Small intestine (tissue), 7 donors: ENCODE measurements at regions not wholly inside any gene's neighbourhood (a gene's known extent, or its start where the extent isn't known, plus 50 kb on each side); places are given as distances from the start of the nearest gene placed in this dataset.
A peak's percentile ranks its signal among the peaks of the same experiment; 100 is the strongest.

Source experiments
- DNase-seq, 2 donors: peaks; one replicate each; pipeline versions ENCODE4 v3.0.0 to v3.0.0-alpha.2; 2013
- FAIRE-seq: peaks from 2 replicates; lab custom pipeline; 2012; peaks lifted over from hg19 to GRCh38; lab: Jason Lieb, UNC
- H3K27ac ChIP-seq, 3 donors: one replicate each; pipeline ENCODE4 v1.5.1; 2013; ENCODE audit warnings: low read length in 2 of 3, mild to moderate bottlenecking in 2 of 3, control low read depth in 1 of 3, inconsistent platforms in 1 of 3, low read depth in 1 of 3, moderate library complexity in 1 of 3
- H3K27me3 ChIP-seq, 3 donors: one replicate each; pipeline ENCODE4 v1.6.1; 2013; ENCODE audit warnings: low read length in 3 of 3, inconsistent platforms in 1 of 3; ENCODE audit not compliant: control insufficient read depth in 3 of 3, insufficient read depth in 3 of 3
- H3K36me3 ChIP-seq, 3 donors: one replicate each; pipeline ENCODE4 v1.6.1; 2013; ENCODE audit warnings: low read length in 3 of 3, inconsistent platforms in 1 of 3, low read depth in 1 of 3, mild to moderate bottlenecking in 1 of 3, moderate library complexity in 1 of 3; ENCODE audit not compliant: control insufficient read depth in 3 of 3, insufficient read depth in 2 of 3
- H3K4me1 ChIP-seq, 3 donors: one replicate each; pipeline ENCODE4 v1.6.1; 2013; ENCODE audit warnings: low read length in 2 of 3, inconsistent platforms in 1 of 3, low read depth in 1 of 3, mild to moderate bottlenecking in 1 of 3, moderate library complexity in 1 of 3; ENCODE audit not compliant: control insufficient read depth in 3 of 3, insufficient read depth in 2 of 3
- H3K4me3 ChIP-seq, 3 donors: one replicate each; pipeline ENCODE4 v1.5.1; 2013; ENCODE audit warnings: low read length in 3 of 3, control low read depth in 1 of 3, inconsistent platforms in 1 of 3, low read depth in 1 of 3, mild to moderate bottlenecking in 1 of 3, moderate library complexity in 1 of 3
- H3K9me3 ChIP-seq, 2 donors: one replicate each; pipeline ENCODE4 v1.6.1; 2013; ENCODE audit warnings: low read depth in 1 of 2, low read length in 1 of 2; ENCODE audit not compliant: control insufficient read depth in 2 of 2, insufficient read depth in 1 of 2
- WGBS, 3 donors: extraction: QIAGEN DNeasy Blood & Tissue Kit; methylation state at CpG; one replicate each; pipeline ENCODE4 v1.1.7; 2013; 5-methylcytosine and 5-hydroxymethylcytosine counted together
- donor health status: healthy with polysubstance abuse.
- donor health status: control.
- donor health status: control.
- donor health status: Bipolar disorder and iron deficiency.
- donor health status: healthy.

DNA sequence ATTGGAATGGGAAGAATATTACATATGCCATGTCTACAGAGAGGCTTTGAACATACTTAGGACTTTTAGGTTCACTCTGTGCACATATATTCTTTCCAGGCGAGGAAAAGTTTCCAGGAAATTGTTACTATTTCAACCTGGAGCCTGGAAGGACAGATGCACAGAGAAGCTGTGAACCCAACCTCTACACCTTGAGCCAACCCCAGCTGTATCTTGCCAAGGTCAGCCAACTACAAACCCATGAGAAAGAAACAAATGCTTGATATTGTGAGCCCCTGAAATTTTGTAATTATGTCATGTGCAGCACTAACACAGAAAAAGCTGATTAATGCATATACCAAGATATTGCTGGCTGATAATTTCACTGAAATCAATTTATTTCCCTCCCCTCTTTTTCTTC lies 404.9 kb downstream of the GLRX3 start:
- Histone ChIP-seq H3K9me3 (no peaks in the 10 kb centered on the region), H3K4me3 (no peak overlapping the region), H3K36me3 (no peaks in the 10 kb centered on the region), H3K4me1 (no peaks in the 10 kb centered on the region), H3K27me3 (peaks cover 0 to 2% (median 0%) of the 10 kb centered on the region in 3 donors), H3K27ac (no peak overlapping the region)
- WGBS, 3 donors = 67 to 89% (median 71%) methylated on average over 1 of the region's 1 CpG
- no peak for DNase-seq
- FAIRE-seq = no peak

DNA sequence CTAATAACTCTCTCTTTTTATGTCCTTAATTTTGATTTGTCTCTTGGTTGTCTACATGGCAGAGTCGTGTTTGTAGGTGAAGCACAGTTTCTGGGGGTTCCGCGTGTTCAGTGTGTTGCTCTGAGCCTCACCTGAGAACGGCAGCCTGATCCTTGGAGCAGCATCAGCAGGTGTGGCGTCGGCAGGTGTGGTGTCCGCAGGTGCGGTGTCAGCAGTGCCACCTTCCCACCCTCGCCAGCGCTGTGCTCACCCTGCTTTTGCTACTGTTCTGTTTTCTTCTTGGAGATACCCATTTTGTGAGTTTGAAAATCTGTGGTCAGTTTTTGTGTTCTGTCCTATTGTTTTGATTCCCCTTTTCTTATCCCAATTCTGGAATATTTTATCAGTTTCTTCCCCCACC lies 406.6 kb downstream of the GLRX3 start:
- FAIRE-seq (no peak), DNase-seq (no peak)
- H3K27ac ChIP-seq = no peak overlapping the region
- H3K9me3 ChIP-seq = no peaks in the 10 kb centered on the region
- H3K36me3 ChIP-seq = no peaks in the 10 kb centered on the region
- H3K4me1 ChIP-seq = no peaks in the 10 kb centered on the region
- 64 to 85% (median 68%) methylated on average over 10 of the region's 10 CpGs for WGBS, 3 donors
- H3K27me3 ChIP-seq = peaks cover 0 to 2% (median 0%) of the 10 kb centered on the region in 3 donors
- no peak overlapping the region for H3K4me3 ChIP-seq

DNA sequence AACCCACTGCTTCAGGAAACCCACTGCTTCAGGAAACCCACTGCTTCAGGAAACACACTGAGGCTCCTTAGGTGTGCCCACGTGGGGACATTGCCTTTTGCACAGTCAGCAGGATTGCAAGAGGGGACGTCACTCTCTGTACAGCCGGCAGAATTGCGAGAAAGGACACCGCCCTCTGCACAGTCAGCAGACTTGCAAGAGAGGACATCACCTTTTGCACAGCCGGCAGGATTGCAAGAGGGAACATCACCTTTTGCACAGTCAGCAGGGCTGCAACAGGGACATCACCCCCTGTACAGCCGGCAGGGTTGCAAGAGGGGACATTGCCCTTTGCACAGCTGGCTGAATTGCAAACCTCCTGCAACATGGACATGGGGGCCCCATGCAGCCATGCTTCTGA lies 407.6 kb downstream of the GLRX3 start:
- H3K4me1 ChIP-seq = no peaks in the 10 kb centered on the region
- H3K27me3 ChIP-seq = peaks cover 0 to 2% (median 0%) of the 10 kb centered on the region in 3 donors
- DNase-seq (peak in 1 of 2 donors; percentile 51), FAIRE-seq (no peak)
- WGBS, 3 donors = 51 to 70% (median 62%) methylated on average over 7 of the region's 7 CpGs
- no peaks in the 10 kb centered on the region for H3K36me3 ChIP-seq
- no peak overlapping the region for H3K27ac ChIP-seq
- H3K4me3 ChIP-seq = no peak overlapping the region
- no peaks in the 10 kb centered on the region for H3K9me3 ChIP-seq

DNA sequence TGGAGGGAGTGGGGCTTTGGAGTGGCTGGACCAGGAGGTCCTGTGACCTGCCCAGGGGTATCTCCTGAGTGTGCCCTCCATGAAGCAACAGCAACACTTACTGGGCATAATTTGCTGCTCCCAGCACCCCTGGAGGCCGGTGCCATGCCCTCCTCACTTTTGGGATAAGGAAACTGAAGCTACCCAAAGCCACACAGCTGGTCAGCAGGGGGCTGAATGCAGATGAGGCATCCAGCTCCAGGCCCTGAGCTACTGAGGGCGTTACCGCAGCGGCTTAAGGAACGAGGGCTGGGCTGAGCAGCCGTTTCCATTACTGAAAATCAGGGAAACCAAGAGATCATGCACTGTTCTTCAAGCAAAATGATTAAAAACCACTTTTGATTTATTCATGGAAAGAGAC lies 408.9 kb downstream of the GLRX3 start:
- no peak overlapping the region for H3K4me3 ChIP-seq
- no peaks in the 10 kb centered on the region for H3K4me1 ChIP-seq
- H3K27me3 ChIP-seq = peaks cover 0 to 2% (median 0%) of the 10 kb centered on the region in 3 donors
- DNase-seq (no peak), FAIRE-seq (no peak)
- H3K36me3 ChIP-seq = no peaks in the 10 kb centered on the region
- H3K9me3 ChIP-seq = no peaks in the 10 kb centered on the region
- no peak overlapping the region for H3K27ac ChIP-seq
- 33 to 44% (median 34%) methylated on average over 6 of the region's 6 CpGs for WGBS, 3 donors

DNA sequence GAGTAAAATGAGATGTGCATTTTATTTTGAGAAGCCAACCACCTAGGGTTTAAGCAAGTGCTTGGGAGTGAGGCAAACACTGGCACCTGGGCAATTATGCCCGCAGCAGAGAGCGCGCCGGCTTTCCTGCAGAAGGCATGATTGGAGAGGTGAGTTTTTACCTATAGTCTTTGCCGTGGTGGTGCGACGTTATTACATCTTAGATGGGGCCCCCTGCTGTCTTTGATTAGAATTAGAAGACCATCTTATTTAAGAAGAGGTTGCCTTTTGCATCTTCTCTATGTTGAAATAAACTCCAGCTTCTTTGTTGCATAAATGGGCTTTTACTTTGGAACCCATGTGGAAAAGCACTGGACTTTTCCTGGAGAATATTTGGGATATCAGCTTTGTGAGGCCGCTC lies 409.5 kb downstream of the GLRX3 start:
- no peak for DNase-seq
- H3K27me3 ChIP-seq = peaks cover 0 to 2% (median 0%) of the 10 kb centered on the region in 3 donors
- H3K4me1 ChIP-seq = no peaks in the 10 kb centered on the region
- H3K9me3 ChIP-seq = no peaks in the 10 kb centered on the region
- H3K4me3 ChIP-seq = no peak overlapping the region
- H3K36me3 ChIP-seq = no peaks in the 10 kb centered on the region
- FAIRE-seq = no peak
- no peak overlapping the region for H3K27ac ChIP-seq
- 53 to 61% (median 54%) methylated on average over 8 of the region's 8 CpGs for WGBS, 3 donors

DNA sequence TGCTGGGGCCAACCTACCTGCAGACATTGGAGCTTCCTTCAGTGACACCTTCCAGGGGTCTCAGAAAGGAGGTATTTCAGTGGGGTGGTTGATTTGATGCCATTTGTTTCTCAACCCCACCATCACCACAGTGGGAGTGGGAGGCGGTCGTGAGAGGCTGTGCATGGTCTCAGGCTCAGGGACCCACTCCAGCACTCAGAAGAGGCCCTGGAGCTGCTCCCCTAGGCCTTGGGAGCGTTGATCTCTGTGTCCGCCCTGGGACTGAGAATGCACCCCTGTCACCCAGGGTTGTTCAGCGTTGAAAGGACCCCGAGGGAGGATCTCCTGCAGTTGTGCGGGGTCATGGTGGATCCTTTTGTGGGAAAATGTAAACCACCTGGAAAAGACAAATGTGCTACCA lies 410.6 kb downstream of the GLRX3 start:
- H3K36me3 ChIP-seq = no peaks in the 10 kb centered on the region
- H3K9me3 ChIP-seq = no peaks in the 10 kb centered on the region
- H3K4me3 ChIP-seq = no peak overlapping the region
- no peak overlapping the region for H3K27ac ChIP-seq
- FAIRE-seq = no peak
- WGBS, 3 donors = 75 to 80% (median 75%) methylated on average over 7 of the region's 7 CpGs
- no peaks in the 10 kb centered on the region for H3K4me1 ChIP-seq
- DNase-seq = no peak
- H3K27me3 ChIP-seq = peaks cover 0 to 2% (median 0%) of the 10 kb centered on the region in 3 donors

DNA sequence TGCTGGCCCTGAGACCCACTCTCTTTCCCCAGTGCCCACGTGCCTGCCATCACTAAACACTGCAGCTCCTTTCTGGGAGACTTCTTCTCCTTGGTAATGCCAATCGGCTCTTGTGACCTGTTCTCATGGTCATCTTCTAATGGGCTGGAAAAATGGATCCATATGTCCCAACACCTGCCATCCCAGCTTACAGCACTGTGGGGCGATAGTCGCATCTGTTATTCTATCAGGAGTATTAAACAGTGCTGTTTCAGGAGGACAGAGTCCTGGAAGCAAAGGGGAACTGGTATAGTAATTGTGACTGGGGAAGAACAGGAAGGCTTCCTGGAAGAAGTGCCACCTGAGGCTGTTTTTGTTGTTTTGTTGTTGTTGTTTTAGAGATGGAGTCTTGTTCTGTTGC lies 411.2 kb downstream of the GLRX3 start:
- Histone ChIP-seq H3K9me3 (no peaks in the 10 kb centered on the region), H3K4me3 (no peak overlapping the region), H3K4me1 (no peaks in the 10 kb centered on the region), H3K27me3 (peaks cover 0 to 2% (median 0%) of the 10 kb centered on the region in 3 donors), H3K36me3 (no peaks in the 10 kb centered on the region), H3K27ac (no peak overlapping the region)
- FAIRE-seq (no peak), DNase-seq (peak; percentile 24 to 43)
- 35 to 63% (median 41%) methylated on average over 4 of the region's 4 CpGs for WGBS, 3 donors

DNA sequence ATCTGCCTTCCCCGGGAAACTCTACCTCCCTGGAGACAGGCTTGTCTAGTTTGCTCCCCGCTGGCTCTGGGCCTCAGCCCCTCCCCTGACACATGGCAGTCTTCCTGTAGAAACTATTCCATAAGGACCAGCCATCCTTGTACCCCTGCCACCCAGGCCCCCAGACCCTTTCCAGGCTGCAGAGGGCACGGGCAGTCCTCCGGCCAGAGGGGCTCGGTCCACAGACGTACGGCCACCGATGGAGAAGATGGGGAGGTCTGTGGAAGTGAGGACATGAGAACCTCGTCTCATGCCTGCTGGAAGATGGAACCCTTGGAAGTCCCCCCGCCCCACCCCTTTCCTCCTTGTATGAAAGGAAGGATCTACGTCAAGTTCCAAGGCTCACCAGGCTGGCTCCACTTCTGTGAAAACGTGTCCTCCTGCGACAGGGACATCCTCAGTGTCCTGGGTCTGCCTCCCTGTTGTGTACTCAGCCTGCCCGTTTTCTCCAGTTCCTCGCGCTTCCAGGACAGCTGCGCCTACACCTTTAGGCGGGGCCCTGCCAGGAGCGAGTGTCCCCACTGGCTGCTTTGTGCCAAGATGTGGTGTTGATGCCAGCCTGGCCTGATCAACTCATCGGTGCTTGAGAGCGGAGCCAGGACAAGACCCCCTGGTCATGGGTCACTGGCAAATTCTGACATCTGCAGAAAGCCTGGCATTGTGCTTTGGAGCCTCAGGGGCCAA lies 414.9 kb downstream of the GLRX3 start:
- H3K36me3 ChIP-seq = no peaks in the 10 kb centered on the region
- DNase-seq = no peak
- WGBS, 3 donors = 74 to 83% (median 82%) methylated on average over 21 of the region's 21 CpGs
- no peaks in the 10 kb centered on the region for H3K4me1 ChIP-seq
- H3K27ac ChIP-seq = no peak overlapping the region
- no peak overlapping the region for H3K4me3 ChIP-seq
- H3K27me3 ChIP-seq = no peaks in the 10 kb centered on the region
- H3K9me3 ChIP-seq = no peaks in the 10 kb centered on the region
- no peak for FAIRE-seq

DNA sequence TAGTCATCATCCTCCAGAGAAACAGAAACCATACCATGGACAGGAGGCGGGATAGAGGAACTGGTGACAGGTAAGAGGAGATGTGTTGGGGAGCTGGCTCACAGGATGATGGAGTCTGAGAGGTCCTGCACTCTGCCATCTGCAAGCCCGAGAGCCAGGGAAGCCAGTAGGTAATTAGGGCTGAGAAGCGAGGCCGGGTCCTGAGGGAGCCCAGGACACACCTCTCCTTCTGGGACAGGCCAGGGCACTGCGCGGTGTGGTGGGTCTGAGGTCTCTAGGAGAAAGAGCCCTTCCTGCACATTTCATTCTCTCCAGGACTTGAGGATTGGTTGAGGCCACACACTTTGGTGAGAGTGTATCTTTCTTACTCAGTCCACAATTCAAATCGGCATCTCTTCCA lies 415.5 kb downstream of the GLRX3 start:
- Histone ChIP-seq H3K36me3 (no peaks in the 10 kb centered on the region), H3K4me3 (no peak overlapping the region), H3K4me1 (no peaks in the 10 kb centered on the region), H3K27me3 (no peaks in the 10 kb centered on the region), H3K9me3 (no peaks in the 10 kb centered on the region), H3K27ac (no peak overlapping the region)
- FAIRE-seq (no peak), DNase-seq (no peak)
- WGBS, 3 donors = 83 to 94% (median 87%) methylated on average over 7 of the region's 7 CpGs
